Lower leg skin (tissue), 3 donors: ENCODE measurements at regions not wholly inside any gene's neighbourhood (a gene's known extent, or its start where the extent isn't known, plus 50 kb on each side); places are given as distances from the start of the nearest gene placed in this dataset.

ENCODE experiments used
- POLR2A ChIP-seq, 2 donors: fragments of 450-650 bp; IDR thresholded peaks; one replicate each; pipeline ENCODE4 v1.6.1; 2016 to 2017; ENCODE audit warnings: antibody characterized with exemption in 2 of 2, mild to moderate bottlenecking in 1 of 2, moderate library complexity in 1 of 2
- TF ChIP-seq, protein P1 (sequence below), 3 donors: fragments of 450-650 bp; IDR thresholded peaks; one replicate each; pipeline ENCODE4 v1.5.1; 2016; ENCODE audit warnings: antibody characterized with exemption in 3 of 3, mild to moderate bottlenecking in 3 of 3, moderate library complexity in 2 of 3

DNA sequence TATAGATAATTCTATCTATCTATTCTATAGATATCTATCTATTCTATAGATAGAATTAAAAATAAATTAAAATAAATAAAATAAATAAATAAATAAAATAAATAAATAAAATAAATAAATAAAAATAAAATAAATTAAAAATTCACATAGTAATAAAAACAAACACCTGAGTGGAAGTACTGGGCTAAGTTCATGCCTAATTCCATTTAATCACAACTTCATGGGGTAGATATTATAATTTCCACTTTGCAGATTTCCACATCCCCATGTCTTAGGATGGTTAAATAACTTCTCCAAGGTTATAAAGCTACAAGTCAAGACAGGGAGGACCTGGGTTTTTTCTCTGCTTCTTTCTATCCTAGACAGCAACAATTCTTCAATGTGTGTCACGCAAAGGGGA lies 261.4 kb upstream of the MEX3C start:
- TF ChIP-seq, protein P1, sequence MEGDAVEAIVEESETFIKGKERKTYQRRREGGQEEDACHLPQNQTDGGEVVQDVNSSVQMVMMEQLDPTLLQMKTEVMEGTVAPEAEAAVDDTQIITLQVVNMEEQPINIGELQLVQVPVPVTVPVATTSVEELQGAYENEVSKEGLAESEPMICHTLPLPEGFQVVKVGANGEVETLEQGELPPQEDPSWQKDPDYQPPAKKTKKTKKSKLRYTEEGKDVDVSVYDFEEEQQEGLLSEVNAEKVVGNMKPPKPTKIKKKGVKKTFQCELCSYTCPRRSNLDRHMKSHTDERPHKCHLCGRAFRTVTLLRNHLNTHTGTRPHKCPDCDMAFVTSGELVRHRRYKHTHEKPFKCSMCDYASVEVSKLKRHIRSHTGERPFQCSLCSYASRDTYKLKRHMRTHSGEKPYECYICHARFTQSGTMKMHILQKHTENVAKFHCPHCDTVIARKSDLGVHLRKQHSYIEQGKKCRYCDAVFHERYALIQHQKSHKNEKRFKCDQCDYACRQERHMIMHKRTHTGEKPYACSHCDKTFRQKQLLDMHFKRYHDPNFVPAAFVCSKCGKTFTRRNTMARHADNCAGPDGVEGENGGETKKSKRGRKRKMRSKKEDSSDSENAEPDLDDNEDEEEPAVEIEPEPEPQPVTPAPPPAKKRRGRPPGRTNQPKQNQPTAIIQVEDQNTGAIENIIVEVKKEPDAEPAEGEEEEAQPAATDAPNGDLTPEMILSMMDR (IDR thresholded peaks at IDR 0.05): no peak
- no peak for TF ChIP-seq POLR2A (IDR thresholded peaks at IDR 0.05)
